ENCODE measurements at regions not wholly inside any gene's neighbourhood (a gene's known extent, or its start where the extent isn't known, plus 50 kb on each side); places are given as distances from the start of the nearest gene placed in this dataset.

GRCh38 chr3:34070831-34071585 lies 272.6 kb downstream of the PDCD6IP start:
- 84 to 88% methylated on average over 6 of the region's 6 CpGs for WGBS, 2 donors
- DNase-seq (ENCODE audit: low spot score in 2 of 2): no peak
- Histone ChIP-seq H3K9me3 (no peaks in the 10 kb centered on the region), H3K36me3 (no peaks in the 10 kb centered on the region), H3K4me3 (no peak overlapping the region), H3K4me1 (no peaks in the 10 kb centered on the region), H3K27ac (no peak overlapping the region), H3K27me3 (no peaks in the 10 kb centered on the region)
- TF ChIP-seq POLR2A (IDR thresholded peaks at IDR 0.05) (no peak), EP300 (IDR thresholded peaks at IDR 0.05) (no peak), CTCF (IDR thresholded peaks at IDR 0.05) (no peak)

- TF ChIP-seq EP300 (IDR thresholded peaks at IDR 0.05) (no peak), CTCF (IDR thresholded peaks at IDR 0.05) (no peak), POLR2A (IDR thresholded peaks at IDR 0.05) (no peak)
- no peaks in the 10 kb centered on the region for H3K9me3 ChIP-seq
- H3K27me3 ChIP-seq: no peaks in the 10 kb centered on the region
- no peaks in the 10 kb centered on the region for H3K36me3 ChIP-seq
- H3K27ac ChIP-seq: no peak overlapping the region
- 93% methylated on average over 2 of the region's 2 CpGs for WGBS, 2 donors
- DNase-seq (ENCODE audit: low spot score in 2 of 2): no peak
- H3K4me3 ChIP-seq: no peak overlapping the region
- no peaks in the 10 kb centered on the region for H3K4me1 ChIP-seq
Measured at GRCh38 chr3:34072297-34072696, 273.9 kb downstream of the PDCD6IP start.

DNA sequence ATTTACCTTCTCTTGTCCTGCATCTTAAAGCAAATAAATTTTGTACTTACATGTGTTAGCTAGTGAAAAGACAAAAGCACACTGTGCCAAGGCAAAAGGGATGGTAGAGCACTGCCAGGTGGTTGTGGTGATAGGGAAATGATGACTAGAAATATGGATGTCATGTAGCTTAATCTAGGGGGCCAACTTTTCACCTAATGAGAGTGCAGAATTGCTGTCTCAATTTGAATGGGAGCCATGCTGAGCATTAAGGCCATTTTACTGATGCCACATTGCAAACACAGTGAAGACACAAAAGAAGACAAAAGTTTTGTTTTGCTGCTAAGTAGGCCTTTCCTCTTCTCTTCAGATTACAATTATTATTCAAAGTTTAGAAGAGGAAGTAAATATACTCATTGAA lies 274.7 kb downstream of the PDCD6IP start:
- Histone ChIP-seq H3K4me3 (no peak overlapping the region), H3K4me1 (no peaks in the 10 kb centered on the region), H3K27me3 (no peaks in the 10 kb centered on the region), H3K36me3 (no peaks in the 10 kb centered on the region), H3K27ac (no peak overlapping the region), H3K9me3 (no peaks in the 10 kb centered on the region)
- no peak for TF ChIP-seq EP300 (IDR thresholded peaks at IDR 0.05)
- TF ChIP-seq POLR2A (IDR thresholded peaks at IDR 0.05): no peak
- TF ChIP-seq CTCF (IDR thresholded peaks at IDR 0.05): no peak
- DNase-seq (ENCODE audit: low spot score in 2 of 2): no peak

DNA sequence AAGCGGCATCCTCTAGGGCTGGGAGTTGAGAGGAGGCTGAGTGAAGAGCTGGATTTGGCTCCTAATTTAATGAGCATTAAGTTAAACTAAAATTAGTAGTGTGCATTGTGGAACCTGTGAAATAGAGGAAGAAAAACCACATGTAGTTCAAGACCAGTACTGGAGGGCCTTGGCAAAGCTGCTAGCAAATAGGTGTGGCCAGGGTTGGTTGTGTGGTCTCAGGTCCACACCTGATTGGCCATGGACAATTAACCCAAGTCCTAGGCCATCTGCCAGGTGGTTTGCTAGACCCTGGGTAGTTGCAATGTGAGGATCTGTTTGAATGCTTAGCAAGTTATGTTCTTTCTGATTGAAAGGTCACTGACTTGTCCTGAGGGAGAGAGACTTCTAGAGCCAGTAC lies 275.5 kb downstream of the PDCD6IP start:
- TF ChIP-seq POLR2A (IDR thresholded peaks at IDR 0.05): no peak
- TF ChIP-seq EP300 (IDR thresholded peaks at IDR 0.05): no peak
- TF ChIP-seq CTCF (IDR thresholded peaks at IDR 0.05): no peak
- no peaks in the 10 kb centered on the region for H3K27me3 ChIP-seq
- WGBS, 2 donors: 97 to 100% methylated on average over 1 of the region's 1 CpG
- no peaks in the 10 kb centered on the region for H3K9me3 ChIP-seq
- no peak overlapping the region for H3K27ac ChIP-seq
- H3K4me1 ChIP-seq: no peaks in the 10 kb centered on the region
- DNase-seq (ENCODE audit: low spot score in 2 of 2): no peak
- H3K4me3 ChIP-seq: no peak overlapping the region
- H3K36me3 ChIP-seq: no peaks in the 10 kb centered on the region

DNA sequence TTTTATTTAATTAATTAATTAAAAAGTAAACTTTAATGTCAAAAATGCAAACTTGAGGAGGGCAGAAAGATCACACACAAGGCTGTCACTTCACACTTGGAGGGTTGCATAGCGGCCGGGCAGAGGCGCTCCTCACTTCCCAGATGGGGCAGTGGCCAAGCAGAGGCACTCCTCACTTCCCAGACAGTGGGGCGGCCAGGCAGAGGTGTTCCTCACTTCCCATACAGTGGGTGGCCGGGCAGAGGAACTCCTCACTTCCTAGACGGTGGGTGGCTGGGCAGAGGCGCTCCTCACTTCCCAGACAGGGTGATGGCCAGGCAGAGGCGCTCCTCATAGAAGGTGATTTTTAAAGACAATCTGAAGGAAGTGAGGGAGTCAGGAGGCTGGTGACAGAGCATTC lies 277.5 kb downstream of the PDCD6IP start:
- peaks cover 0 to 4% (median 0%) of the 10 kb centered on the region in 4 donors for H3K9me3 ChIP-seq
- H3K4me1 ChIP-seq: no peaks in the 10 kb centered on the region
- no peak overlapping the region for H3K4me3 ChIP-seq
- 87 to 95% methylated on average over 7 to 8 of the region's 8 CpGs for WGBS, 2 donors
- H3K27me3 ChIP-seq: no peaks in the 10 kb centered on the region
- TF ChIP-seq CTCF (IDR thresholded peaks at IDR 0.05) (no peak), POLR2A (IDR thresholded peaks at IDR 0.05) (no peak), EP300 (IDR thresholded peaks at IDR 0.05) (no peak)
- H3K27ac ChIP-seq: no peak overlapping the region
- no peak for DNase-seq (ENCODE audit: low spot score in 2 of 2)
- H3K36me3 ChIP-seq: no peaks in the 10 kb centered on the region

All from tibial nerve (tissue), 4 donors.